ENCODE measurements at regions not wholly inside any gene's neighbourhood (a gene's known extent, or its start where the extent isn't known, plus 50 kb on each side); places are given as distances from the start of the nearest gene placed in this dataset.

DNA sequence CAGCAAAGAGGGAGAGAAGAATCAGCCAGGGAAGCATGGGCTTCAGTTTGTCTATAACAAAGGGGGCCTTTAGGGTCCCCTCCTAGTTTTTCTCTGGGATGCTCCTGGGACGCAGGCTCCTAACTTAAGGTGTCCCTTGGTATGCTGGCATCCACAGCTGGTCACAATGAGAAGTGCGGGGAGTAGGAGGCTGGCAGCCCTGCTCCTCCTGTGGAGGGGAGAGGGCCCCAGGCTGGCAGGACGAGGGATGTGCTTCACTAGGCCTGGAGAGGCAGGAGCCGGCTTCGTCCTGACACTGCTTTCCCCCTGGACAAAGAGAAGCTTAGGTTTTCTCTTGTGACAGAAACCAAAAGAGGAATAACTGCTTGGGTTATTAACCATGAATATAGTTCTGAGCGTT lies 67.6 kb downstream of the NENF start:
- Histone ChIP-seq H3K36me3 (ENCODE audit: low read depth) (no peaks in the 10 kb centered on the region), H3K4me1 (ENCODE audit: insufficient read depth) (peaks cover 7% of the 10 kb centered on the region), H2AFZ (no peak overlapping the region), H3K27me3 (replicated peaks; ENCODE audit: insufficient read depth) (no peaks in the 10 kb centered on the region; the same call in 1 of the 2 replicates), H3F3A (ENCODE audit: insufficient read depth) (peaks cover 6% of the 10 kb centered on the region; the same call in 1 of the 2 replicates), H3K4me3 (no peak overlapping the region), H3K9me3 (ENCODE audit: low read depth) (no peaks in the 10 kb centered on the region), H3K9me2 (ENCODE audit: insufficient read depth) (no peaks in the 10 kb centered on the region), H3K4me2 (ENCODE audit: unreplicated experiment) (no peak overlapping the region), H3K27ac (no peak overlapping the region), H4K20me1 (ENCODE audit: insufficient read depth) (no peaks in the 10 kb centered on the region), H3K79me2 (ENCODE audit: insufficient read depth) (no peaks in the 10 kb centered on the region), H3K9ac (no peak overlapping the region)
- DNase-seq = no peak
- no peak for TF ChIP-seq EZH2phosphoT487 (IDR thresholded peaks at IDR 0.05; ENCODE audit: insufficient read depth, low read depth)
- no peak for TF ChIP-seq EZH2 (IDR thresholded peaks at IDR 0.05; ENCODE audit: insufficient read depth, poor library complexity, severe bottlenecking)
- WGBS, 2 experiments (ENCODE audit: low coverage in 1 of 2, low lambda C conversion rate in 2 of 2, missing lambda C conversion rate in 2 of 2) = 86 to 91% methylated on average over 6 of the region's 6 CpGs
- in situ Hi-C loops (cut with MboI) = no loop called here

DNA sequence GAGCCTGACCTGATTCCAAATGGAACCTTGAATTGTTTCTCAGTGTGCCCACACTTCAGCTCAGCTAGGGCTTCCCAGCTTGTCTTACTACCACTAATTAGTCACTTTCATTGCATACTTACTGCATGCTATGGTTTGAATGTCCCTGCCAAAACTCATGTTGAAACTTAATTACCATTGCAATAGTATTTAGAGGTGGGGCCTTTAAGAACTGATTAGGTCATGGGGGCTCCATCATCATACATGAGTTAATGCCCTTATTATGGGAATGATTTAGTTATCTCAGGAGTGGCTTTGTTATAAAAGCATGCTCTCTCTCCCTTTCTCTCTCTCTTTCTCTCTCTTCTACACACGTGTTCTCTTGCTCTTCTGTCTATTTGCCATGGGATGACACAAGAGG lies 68.3 kb downstream of the NENF start:
- peaks cover 7% of the 10 kb centered on the region for H3K4me1 ChIP-seq (ENCODE audit: insufficient read depth)
- TF ChIP-seq EZH2 (IDR thresholded peaks at IDR 0.05; ENCODE audit: insufficient read depth, poor library complexity, severe bottlenecking) = no peak
- TF ChIP-seq EZH2phosphoT487 (IDR thresholded peaks at IDR 0.05; ENCODE audit: insufficient read depth, low read depth) = no peak
- H3K4me3 ChIP-seq = no peak overlapping the region
- peaks cover 6% of the 10 kb centered on the region; the same call in 1 of the 2 replicates for H3F3A ChIP-seq (ENCODE audit: insufficient read depth)
- DNase-seq = peak; percentile 44
- 24 to 35% methylated on average over 1 of the region's 1 CpG for WGBS, 2 experiments (ENCODE audit: low coverage in 1 of 2, low lambda C conversion rate in 2 of 2, missing lambda C conversion rate in 2 of 2)
- no peaks in the 10 kb centered on the region; the same call in 1 of the 2 replicates for H3K27me3 ChIP-seq (replicated peaks; ENCODE audit: insufficient read depth)
- no peak overlapping the region for H3K27ac ChIP-seq
- H3K36me3 ChIP-seq (ENCODE audit: low read depth) = no peaks in the 10 kb centered on the region
- no peaks in the 10 kb centered on the region for H3K9me2 ChIP-seq (ENCODE audit: insufficient read depth)
- H3K9me3 ChIP-seq (ENCODE audit: low read depth) = no peaks in the 10 kb centered on the region
- in situ Hi-C loops (cut with MboI) = no loop called here
- no peaks in the 10 kb centered on the region for H4K20me1 ChIP-seq (ENCODE audit: insufficient read depth)
- no peak overlapping the region for H3K9ac ChIP-seq
- H3K79me2 ChIP-seq (ENCODE audit: insufficient read depth) = no peaks in the 10 kb centered on the region
- H3K4me2 ChIP-seq (ENCODE audit: unreplicated experiment) = no peak overlapping the region
- no peak overlapping the region for H2AFZ ChIP-seq

DNA sequence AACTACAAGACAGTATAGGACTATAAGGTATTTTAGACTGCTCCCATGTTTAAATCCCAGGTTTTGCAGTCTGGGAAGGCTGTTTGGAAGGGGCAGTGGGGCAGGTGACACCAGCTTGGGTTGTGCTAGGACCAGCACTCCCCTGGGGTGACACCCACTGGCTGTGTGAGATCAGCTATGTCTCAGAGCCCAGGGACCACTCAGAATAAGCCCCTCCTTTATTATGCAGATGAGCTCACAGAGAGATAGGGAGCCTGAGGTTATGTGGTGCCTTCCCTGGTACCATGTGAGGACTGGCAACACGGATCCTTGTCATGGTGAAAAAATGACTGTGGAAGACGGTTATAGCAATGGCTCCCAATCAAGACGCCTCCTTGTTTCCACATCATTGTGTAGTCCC lies 71.0 kb downstream of the NENF start:
- no peaks in the 10 kb centered on the region for H4K20me1 ChIP-seq (ENCODE audit: insufficient read depth)
- no peak overlapping the region for H3K9ac ChIP-seq
- H3K9me3 ChIP-seq (ENCODE audit: low read depth) = no peaks in the 10 kb centered on the region
- no peaks in the 10 kb centered on the region for H3K9me2 ChIP-seq (ENCODE audit: insufficient read depth)
- H2AFZ ChIP-seq = no peak overlapping the region
- no peaks in the 10 kb centered on the region for H3K79me2 ChIP-seq (ENCODE audit: insufficient read depth)
- no peaks in the 10 kb centered on the region for H3K36me3 ChIP-seq (ENCODE audit: low read depth)
- no peak overlapping the region for H3K4me3 ChIP-seq
- no peak overlapping the region for H3K27ac ChIP-seq
- H3K4me2 ChIP-seq (ENCODE audit: unreplicated experiment) = no peak overlapping the region
- TF ChIP-seq EZH2 (IDR thresholded peaks at IDR 0.05; ENCODE audit: insufficient read depth, poor library complexity, severe bottlenecking) (no peak), EZH2phosphoT487 (IDR thresholded peaks at IDR 0.05; ENCODE audit: insufficient read depth, low read depth) (no peak)
- WGBS, 2 experiments (ENCODE audit: low coverage in 1 of 2, low lambda C conversion rate in 2 of 2, missing lambda C conversion rate in 2 of 2) = 77 to 78% methylated on average over 3 of the region's 3 CpGs
- H3K27me3 ChIP-seq (replicated peaks; ENCODE audit: insufficient read depth) = no peaks in the 10 kb centered on the region
- DNase-seq = no peak
- in situ Hi-C loops (cut with MboI) = no loop called here
- peaks cover 2% of the 10 kb centered on the region for H3K4me1 ChIP-seq (ENCODE audit: insufficient read depth)
- peaks cover 2% of the 10 kb centered on the region; the same call in 1 of the 2 replicates for H3F3A ChIP-seq (ENCODE audit: insufficient read depth)

- no peak for DNase-seq
- no peak overlapping the region for H3K27ac ChIP-seq
- no peak overlapping the region for H2AFZ ChIP-seq
- TF ChIP-seq EZH2 (IDR thresholded peaks at IDR 0.05; ENCODE audit: insufficient read depth, poor library complexity, severe bottlenecking) (no peak), EZH2phosphoT487 (IDR thresholded peaks at IDR 0.05; ENCODE audit: insufficient read depth, low read depth) (no peak)
- H3K4me1 ChIP-seq (ENCODE audit: insufficient read depth) = no peaks in the 10 kb centered on the region
- no peak overlapping the region for H3K4me3 ChIP-seq
- no peaks in the 10 kb centered on the region for H3K9me2 ChIP-seq (ENCODE audit: insufficient read depth)
- H3K4me2 ChIP-seq (ENCODE audit: unreplicated experiment) = no peak overlapping the region
- H3K79me2 ChIP-seq (ENCODE audit: insufficient read depth) = no peaks in the 10 kb centered on the region
- 70 to 80% methylated on average over 4 of the region's 4 CpGs for WGBS, 2 experiments (ENCODE audit: low coverage in 1 of 2, low lambda C conversion rate in 2 of 2, missing lambda C conversion rate in 2 of 2)
- H3K36me3 ChIP-seq (ENCODE audit: low read depth) = no peaks in the 10 kb centered on the region
- H3K27me3 ChIP-seq (replicated peaks; ENCODE audit: insufficient read depth) = no peaks in the 10 kb centered on the region
- no peak overlapping the region for H3K9ac ChIP-seq
- no peaks in the 10 kb centered on the region for H4K20me1 ChIP-seq (ENCODE audit: insufficient read depth)
- in situ Hi-C loops (cut with MboI) = no loop called here
- H3K9me3 ChIP-seq (ENCODE audit: low read depth) = no peaks in the 10 kb centered on the region
- H3F3A ChIP-seq (ENCODE audit: insufficient read depth) = no peaks in the 10 kb centered on the region
Measured at GRCh38 chr1:212504171-212504803, 71.6 kb downstream of the NENF start.

DNA sequence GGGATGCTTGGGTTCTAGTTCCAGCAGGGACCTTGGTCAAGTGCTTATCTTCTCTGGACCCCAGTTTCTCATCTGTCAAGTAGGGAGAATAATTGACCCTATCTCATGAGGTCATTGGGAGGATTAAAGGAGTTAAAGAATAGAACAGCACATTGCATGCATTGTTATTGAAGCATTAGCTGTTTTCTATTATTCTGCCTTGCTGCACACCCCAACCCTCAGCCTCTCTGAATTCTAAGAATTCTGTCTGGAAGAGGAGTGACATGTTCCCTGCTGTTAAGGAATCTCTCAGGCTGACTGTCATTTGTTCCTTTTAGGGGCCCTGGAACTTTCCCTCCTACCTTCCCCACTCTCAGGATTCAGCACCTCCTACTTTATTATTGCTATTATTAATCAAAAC lies 73.9 kb downstream of the NENF start:
- TF ChIP-seq EZH2phosphoT487 (IDR thresholded peaks at IDR 0.05; ENCODE audit: insufficient read depth, low read depth) = no peak
- TF ChIP-seq EZH2 (IDR thresholded peaks at IDR 0.05; ENCODE audit: insufficient read depth, poor library complexity, severe bottlenecking) = no peak
- Histone ChIP-seq H3K36me3 (ENCODE audit: low read depth) (no peaks in the 10 kb centered on the region), H2AFZ (no peak overlapping the region), H3K27me3 (replicated peaks; ENCODE audit: insufficient read depth) (0 out of 2 replicates have a peak, but pooled peaks cover 6% of the 10 kb centered on the region), H3K4me3 (no peak overlapping the region), H3K27ac (no peak overlapping the region), H3K9me3 (ENCODE audit: low read depth) (no peaks in the 10 kb centered on the region), H3K4me1 (ENCODE audit: insufficient read depth) (no peaks in the 10 kb centered on the region), H3K4me2 (ENCODE audit: unreplicated experiment) (no peak overlapping the region), H3K9ac (no peak overlapping the region), H3F3A (ENCODE audit: insufficient read depth) (no peaks in the 10 kb centered on the region), H4K20me1 (ENCODE audit: insufficient read depth) (no peaks in the 10 kb centered on the region), H3K9me2 (ENCODE audit: insufficient read depth) (no peaks in the 10 kb centered on the region), H3K79me2 (ENCODE audit: insufficient read depth) (no peaks in the 10 kb centered on the region)
- in situ Hi-C loops (cut with MboI) = no loop called here
- no peak for DNase-seq
